Heart right ventricle (tissue), 16 donors: ENCODE measurements at regions not wholly inside any gene's neighbourhood (a gene's known extent, or its start where the extent isn't known, plus 50 kb on each side); places are given as distances from the start of the nearest gene placed in this dataset.

Source experiments
- ATAC-seq, 8 donors: fragments of 200-7000 bp; cut with Tn5 transposase; one replicate each; pipeline ENCODE4 v1.9.1; 2020; ENCODE audit warnings: mild to moderate bottlenecking in 8 of 8, moderate library complexity in 8 of 8, moderate number of reproducible peaks in 1 of 8
- DNase-seq, 2 donors: peaks; one replicate each; pipeline ENCODE4 v3.0.0-alpha.2; 2020
- H3K27ac ChIP-seq, 10 donors: fragments of 200-600 bp; sonication (generic) in 2 of 10; one replicate each; pipeline versions ENCODE4 v1.5.0 to v1.8.0; 2020 to 2022; ENCODE audit warnings: mild to moderate bottlenecking in 3 of 10
- H3K27me3 ChIP-seq, 7 donors: fragments of 200-600 bp; one replicate each; pipeline ENCODE4 v1.8.0; 2021 to 2022; ENCODE audit warnings: mild to moderate bottlenecking in 2 of 7
- H3K36me3 ChIP-seq, 9 donors: fragments of 200-600 bp; sonication (generic) in 1 of 9; one replicate each; pipeline versions ENCODE4 v1.5.0 to v1.8.0; 2020 to 2022; ENCODE audit warnings: mild to moderate bottlenecking in 2 of 9
- H3K4me1 ChIP-seq, 9 donors: fragments of 200-600 bp; sonication (generic) in 1 of 9; one replicate each; pipeline versions ENCODE4 v1.5.0 to v1.8.0; 2020 to 2022; ENCODE audit warnings: mild to moderate bottlenecking in 4 of 9
- H3K4me3 ChIP-seq, 10 donors: fragments of 200-600 bp; sonication (generic) in 2 of 10; one replicate each; pipeline versions ENCODE4 v1.5.0 to v1.8.0; 2020 to 2022; ENCODE audit warnings: mild to moderate bottlenecking in 7 of 10, moderate library complexity in 2 of 10
- H3K9me3 ChIP-seq, 11 donors: fragments of 200-600 bp in 10 of 11; sonication (generic) in 2 of 11; one replicate each; pipeline versions ENCODE4 v1.5.0 to v1.8.0; 2013 to 2022; ENCODE audit warnings: mild to moderate bottlenecking in 2 of 11, control low read depth in 1 of 11, moderate library complexity in 1 of 11
- CTCF ChIP-seq, 9 donors: fragments of 200-600 bp; sonication (generic) in 2 of 9; IDR thresholded peaks; one replicate each; pipeline versions ENCODE4 v1.5.0 to v1.8.0; 2021 to 2022; ENCODE audit warnings: antibody characterized with exemption in 9 of 9, mild to moderate bottlenecking in 5 of 9, moderate library complexity in 1 of 9
- WGBS, 2 donors: extraction: QIAGEN DNeasy Blood & Tissue Kit; methylation state at CpG; one replicate each; pipeline ENCODE4 v1.1.7; 2013; ENCODE audit warnings: inconsistent platforms in 1 of 2; 5-methylcytosine and 5-hydroxymethylcytosine counted together
- intact Hi-C, 10 donors: fragments of 100-400 bp; cut with DNase I; formaldehyde crosslinking; loops; one replicate each; pipeline versions ENCODE4 v1.11.1 to v1.14.2; 2022
- donor health status: Arrhythmogenic right ventricular cardiomyopathy.
- donor health status: ischemic (EF 13 %, LVEDD 7.1; RV severe dilation, severe dysfunction).
- donor health status: healthy with polysubstance abuse.
- donor health status: DM: no; HTN: yes; CAD: no.
- donor health status: DM: no; HTN: no; CAD: no.
- donor health status: ischemic (EF 25% LVEDD 6.9; RV normal size, moderate dysfunction).
- donor health status: ischemic (EF 25% LVEDD 5.7; RV mildly dilated, moderate dysfunction).
- donor health status: healthy.
- donor health status: DM: yes; HTN: yes; CAD: no.
- donor health status: Ischemic cardiomyopathy.
- donor health status: ischemic (EF 35%, LVEDD 5.7; RV mildly dilated, moderate dysfunction).
- donor health status: nonischemic (EF 11% LVEDD 7.7; RV severe dilation, severe dysfunction).
- donor health status: DM: yes; HTN: yes; CAD: no.
- donor health status: PGD.
- donor health status: ischemic (EF 29% LVEDD 5.4; RV normal size, mild dysfunction).
- donor health status: nonischemic (EF 23%, LVEDD 6.1; RV moderate dilation, normal function).

GRCh38 chr1:40914927-40915569 is 52.9 kb upstream of the CITED4 start:
- no peaks in the 10 kb centered on the region for H3K4me1 ChIP-seq
- no peaks in the 10 kb centered on the region for H3K36me3 ChIP-seq
- no peak for TF ChIP-seq CTCF (IDR thresholded peaks at IDR 0.05)
- no peak overlapping the region for H3K27ac ChIP-seq
- H3K4me3 ChIP-seq: no peak overlapping the region
- DNase-seq (no peak), ATAC-seq (no peak)
- WGBS, 2 donors: 81 to 84% methylated on average over 7 of the region's 7 CpGs
- H3K27me3 ChIP-seq: no peaks in the 10 kb centered on the region
- no peaks in the 10 kb centered on the region for H3K9me3 ChIP-seq
- intact Hi-C loops: loop anchor here in 1 of 10 donors (2.0 kb wide), 1 partner anchor 34 kb away; no protein-coding TSS in a partner anchor

GRCh38 chr1:40915581-40915980 is 53.4 kb upstream of the CITED4 start:
- Histone ChIP-seq H3K27ac (no peak overlapping the region), H3K9me3 (no peaks in the 10 kb centered on the region), H3K4me3 (no peak overlapping the region), H3K36me3 (no peaks in the 10 kb centered on the region), H3K27me3 (no peaks in the 10 kb centered on the region), H3K4me1 (no peaks in the 10 kb centered on the region)
- 89 to 95% methylated on average over 10 of the region's 10 CpGs for WGBS, 2 donors
- TF ChIP-seq CTCF (IDR thresholded peaks at IDR 0.05): no peak
- intact Hi-C loops: loop anchor here in 1 of 10 donors (2.0 kb wide), 1 partner anchor 35 kb away; no protein-coding TSS in a partner anchor
- no peak for DNase-seq
- ATAC-seq: no peak

GRCh38 chr1:40917995-40918711 is 56.0 kb upstream of the CITED4 start:
- Histone ChIP-seq H3K36me3 (no peaks in the 10 kb centered on the region), H3K27me3 (no peaks in the 10 kb centered on the region), H3K4me3 (no peak overlapping the region), H3K4me1 (peaks cover 0 to 8% (median 0%) of the 10 kb centered on the region in 9 donors), H3K27ac (no peak overlapping the region), H3K9me3 (no peaks in the 10 kb centered on the region)
- DNase-seq (no peak), ATAC-seq (no peak)
- 77 to 85% methylated on average over 6 of the region's 6 CpGs for WGBS, 2 donors
- intact Hi-C loops: no loop called here
- TF ChIP-seq CTCF (IDR thresholded peaks at IDR 0.05): no peak

- DNase-seq (no peak), ATAC-seq (no peak)
- TF ChIP-seq CTCF (IDR thresholded peaks at IDR 0.05): no peak
- 70 to 77% methylated on average over 12 of the region's 12 CpGs for WGBS, 2 donors
- intact Hi-C loops: no loop called here
- Histone ChIP-seq H3K27ac (no peak overlapping the region), H3K36me3 (no peaks in the 10 kb centered on the region), H3K27me3 (no peaks in the 10 kb centered on the region), H3K9me3 (no peaks in the 10 kb centered on the region), H3K4me1 (peaks cover 0 to 8% (median 0%) of the 10 kb centered on the region in 9 donors), H3K4me3 (no peak overlapping the region)
Observed at GRCh38 chr1:40919475-40920011, 57.4 kb upstream of the CITED4 start.
